IPS DF 4.7 (cell line): ENCODE measurements at regions not wholly inside any gene's neighbourhood (a gene's known extent, or its start where the extent isn't known, plus 50 kb on each side); places are given as distances from the start of the nearest gene placed in this dataset.

Experiments
- DNase-seq: peaks from one replicate; pipeline ENCODE4 v3.0.0-alpha.2; 2013; ENCODE audit warnings: low spot score; ENCODE audit errors: extremely low read depth

DNA sequence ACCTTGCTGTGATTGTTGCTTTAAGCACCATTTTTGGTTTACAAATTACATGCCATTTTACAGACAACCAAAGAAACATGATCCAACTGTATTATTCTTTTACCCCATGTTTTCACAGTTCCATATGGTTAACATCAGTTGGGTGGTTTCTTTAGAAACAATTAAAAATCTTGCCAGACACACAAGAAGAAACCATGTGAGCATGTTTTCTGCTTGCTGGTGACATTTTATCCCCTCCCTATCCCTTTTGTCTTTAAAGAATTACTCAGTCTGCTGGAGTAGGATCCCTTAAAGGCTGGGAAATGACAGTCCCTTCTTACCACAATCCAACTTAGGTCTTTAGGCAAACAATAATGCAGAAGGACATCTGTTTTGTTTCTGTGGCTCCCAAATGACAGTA, 121.8 kb upstream of the PLXNC1 start:
- no peak for DNase-seq

DNA sequence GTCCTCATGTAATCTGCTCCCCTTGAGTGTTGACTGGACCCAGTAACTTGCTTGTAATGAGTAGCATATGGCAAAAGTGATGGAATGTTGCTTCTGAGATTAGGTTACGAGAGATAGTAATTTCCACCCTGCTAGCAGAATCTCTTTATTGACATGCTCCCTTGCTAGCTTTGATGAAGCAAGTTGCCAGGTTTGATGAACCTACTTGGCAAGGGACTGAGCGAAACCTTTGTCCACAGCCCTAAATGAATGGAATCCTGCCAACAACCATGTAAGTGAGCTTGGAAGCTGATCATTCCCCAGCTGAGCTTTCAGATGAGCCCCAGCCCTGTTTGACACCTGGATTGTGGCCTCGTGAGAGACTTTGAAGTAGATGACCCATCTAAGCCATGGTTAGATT, 120.8 kb upstream of the PLXNC1 start:
- DNase-seq: no peak

DNA sequence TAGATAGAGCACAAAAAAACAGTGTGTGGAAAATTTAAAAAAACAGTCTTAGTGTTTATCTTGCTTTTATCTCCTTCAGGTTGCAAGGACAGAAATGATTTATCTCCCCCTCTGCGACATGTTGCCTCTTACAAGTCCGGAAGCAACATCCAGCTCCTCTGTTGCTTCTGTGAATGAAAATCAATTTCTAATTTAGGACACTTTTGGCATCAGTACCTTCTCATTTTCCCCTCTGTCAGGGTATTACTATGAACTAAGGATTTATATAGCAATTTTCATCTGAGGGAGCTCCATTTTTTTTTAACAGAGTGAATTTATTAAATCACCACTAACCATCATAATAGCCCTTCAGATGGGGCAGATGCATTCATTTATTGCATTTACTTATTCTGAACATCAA, 116.6 kb upstream of the PLXNC1 start:
- no peak for DNase-seq

DNA sequence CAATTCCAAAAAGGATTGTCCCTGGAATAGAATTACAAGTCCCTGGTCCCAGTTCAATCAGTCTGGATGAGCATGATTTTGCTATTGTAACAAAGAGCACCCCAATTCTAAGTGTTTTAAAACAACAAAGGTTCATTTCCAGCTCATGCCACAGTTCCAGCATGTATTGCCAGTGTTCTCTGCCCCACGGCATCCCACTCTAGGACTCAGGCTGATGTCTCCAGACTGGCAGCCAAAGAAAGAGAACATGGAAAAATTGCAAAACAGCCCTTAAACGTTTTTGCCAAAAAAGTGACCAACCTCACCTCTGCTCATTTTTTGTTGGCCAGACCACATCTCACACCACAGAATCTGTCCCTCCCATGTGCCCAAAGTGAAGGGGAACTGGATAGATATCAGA, 116.0 kb upstream of the PLXNC1 start:
- DNase-seq: no peak

DNA sequence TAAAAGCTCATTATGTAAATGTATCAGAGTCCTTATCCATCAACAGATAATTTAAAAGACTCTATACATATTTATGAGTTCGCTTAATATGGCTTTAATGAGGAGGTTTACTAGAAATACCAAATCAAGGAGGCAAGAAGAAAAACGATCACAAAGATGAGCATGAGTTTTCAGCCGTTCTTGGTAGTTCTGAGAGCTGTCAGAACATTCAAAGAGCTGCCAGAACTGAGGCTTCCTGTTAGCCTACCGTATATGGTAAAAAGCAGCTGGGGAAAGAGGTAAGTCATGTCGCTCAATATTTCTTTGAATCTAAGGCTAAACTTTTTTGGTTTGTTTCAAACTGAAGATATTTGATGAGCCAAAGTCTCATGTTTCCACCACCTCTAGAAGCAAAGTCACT, 115.3 kb upstream of the PLXNC1 start:
- DNase-seq: no peak

DNA sequence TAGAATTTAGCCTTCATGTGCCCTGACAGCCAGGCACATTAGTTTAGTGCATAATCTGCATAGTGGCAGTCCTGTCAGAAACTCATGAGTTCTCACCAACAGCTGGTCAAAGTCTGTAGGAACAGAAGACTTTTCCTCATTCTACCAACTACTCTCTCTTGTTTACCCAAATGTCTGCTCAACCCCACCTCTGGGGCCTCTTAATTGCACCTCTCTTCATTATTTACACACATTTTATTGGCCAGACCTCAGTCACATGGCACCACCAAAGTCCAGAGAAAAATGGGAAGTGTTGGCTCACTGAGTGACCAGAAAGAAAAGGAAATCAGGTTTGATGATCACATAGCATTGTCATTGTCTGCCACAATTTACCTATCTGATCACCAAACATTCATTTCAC, 114.6 kb upstream of the PLXNC1 start:
- no peak for DNase-seq

DNA sequence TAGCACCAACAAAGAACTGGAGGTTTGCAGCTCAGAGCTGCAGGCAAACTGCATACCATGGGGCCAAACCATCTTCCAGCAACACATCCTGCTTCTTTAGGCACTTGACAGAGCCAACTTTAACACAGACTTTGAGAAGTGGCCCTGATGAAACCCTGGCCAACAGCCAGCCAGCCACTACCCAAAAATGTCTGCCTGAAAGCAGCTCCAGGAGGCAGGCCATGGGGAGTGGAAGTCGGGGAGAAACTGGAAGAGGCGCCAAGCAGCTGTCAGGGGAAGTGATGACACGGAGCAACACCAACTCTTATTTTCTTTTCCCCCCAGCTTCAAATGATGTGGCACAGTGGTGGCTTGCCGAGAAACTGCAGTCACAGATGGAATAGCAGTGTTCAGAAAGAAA, 110.9 kb upstream of the PLXNC1 start:
- no peak for DNase-seq

DNA sequence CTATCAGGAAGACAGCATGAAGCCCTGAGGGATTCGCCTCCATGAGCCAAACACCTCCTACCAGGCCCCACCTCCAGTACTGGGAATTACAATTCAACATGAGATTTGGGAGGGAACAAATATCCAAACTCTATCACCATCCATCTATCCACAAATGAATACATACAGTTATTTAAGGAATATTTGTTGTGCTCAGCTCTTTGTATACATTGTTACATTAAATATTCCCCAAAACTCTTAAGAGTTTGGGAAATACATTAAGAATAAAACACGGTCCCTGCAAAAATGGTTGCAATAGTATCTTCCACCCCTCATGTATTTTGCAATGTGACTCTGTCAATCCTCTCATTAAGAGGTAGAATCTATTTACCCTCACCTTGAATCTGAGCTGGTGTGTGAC, 109.8 kb upstream of the PLXNC1 start:
- DNase-seq: no peak

DNA sequence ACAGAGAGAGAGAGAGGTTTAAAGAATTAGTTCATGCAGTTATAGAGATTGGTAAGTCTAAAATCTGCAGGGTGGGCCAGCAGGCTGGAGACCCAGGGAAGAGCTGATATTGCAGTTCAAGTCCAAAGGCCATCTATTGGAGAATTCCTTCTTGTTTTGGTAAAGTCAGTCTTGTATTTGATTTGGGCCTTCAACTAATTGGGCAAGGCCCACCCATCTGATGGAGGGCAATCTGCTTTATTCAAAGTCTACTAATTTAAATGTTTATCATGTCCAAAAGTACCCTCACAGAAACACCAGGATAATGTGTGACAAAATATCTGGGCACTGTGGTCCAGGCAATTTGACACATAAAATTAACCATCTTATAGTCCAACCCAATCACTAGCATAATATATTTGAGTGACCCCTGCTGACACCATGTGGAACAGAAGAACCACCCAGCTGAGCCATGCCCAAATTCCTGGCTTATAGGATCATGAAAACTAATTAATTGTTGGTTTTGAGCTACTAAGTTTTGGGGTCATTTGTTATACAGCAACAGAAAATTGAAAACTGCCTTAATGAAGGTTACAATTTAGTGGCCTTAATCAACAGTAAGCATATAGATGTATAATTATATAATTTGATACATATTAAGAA, 109.1 kb upstream of the PLXNC1 start:
- no peak for DNase-seq

DNA sequence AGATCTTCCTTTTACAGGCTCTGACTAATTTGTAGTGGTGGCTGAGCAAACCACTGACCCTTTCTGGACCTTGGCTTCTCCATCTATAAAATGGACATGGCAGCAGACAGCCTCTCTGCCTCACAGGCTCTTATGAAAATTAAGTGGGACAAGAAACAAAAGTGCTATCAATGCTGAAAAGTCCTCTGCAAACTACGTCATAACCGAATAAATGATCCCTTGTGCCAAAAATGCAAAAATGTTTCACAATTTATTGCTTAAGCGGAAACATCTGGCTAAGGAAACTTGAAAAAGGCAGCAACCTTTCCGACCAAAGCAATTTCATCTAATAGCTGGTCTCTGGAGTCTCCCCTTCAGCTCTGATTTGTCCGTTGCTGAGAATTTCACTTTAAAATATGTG, 108.5 kb upstream of the PLXNC1 start:
- DNase-seq: no peak

DNA sequence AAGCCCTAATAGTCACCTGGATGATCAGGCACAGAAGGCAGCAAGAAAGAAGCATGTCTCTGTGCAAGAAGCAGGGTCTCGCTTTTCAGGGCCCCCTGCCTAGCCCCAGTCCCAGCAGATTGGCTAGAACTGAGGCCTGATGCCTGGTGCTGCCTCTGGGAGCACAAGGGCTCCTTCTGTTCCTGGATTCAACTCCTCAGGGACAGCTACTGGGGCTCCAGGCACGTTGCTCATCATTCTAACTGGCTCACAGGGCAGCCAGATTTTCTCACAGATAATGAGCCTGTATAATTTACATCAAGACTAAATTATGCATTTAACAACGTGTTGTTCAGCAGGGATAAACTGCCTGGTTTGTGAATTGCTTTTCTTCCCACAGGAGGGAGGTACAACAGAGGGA, 106.5 kb upstream of the PLXNC1 start:
- DNase-seq: no peak

DNA sequence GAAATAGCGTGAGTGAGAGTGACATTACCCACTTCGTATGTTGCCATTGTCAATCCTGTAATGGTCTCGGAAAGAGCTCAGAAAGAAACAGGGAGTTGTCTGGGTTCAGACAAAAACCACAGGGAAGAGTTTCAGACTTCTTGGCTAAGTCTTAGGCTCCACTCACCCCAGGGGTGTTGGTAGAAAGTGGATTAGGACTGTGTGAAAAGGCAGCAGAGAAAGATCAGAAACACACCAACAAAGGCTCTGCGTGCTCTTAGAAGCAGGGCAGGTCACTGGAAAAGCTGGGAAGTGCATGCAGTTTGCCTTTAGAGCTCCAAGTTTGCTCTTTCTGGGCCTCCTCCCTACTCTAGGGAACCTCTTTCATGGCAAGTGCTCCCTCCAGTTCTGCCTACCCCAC, 106.1 kb upstream of the PLXNC1 start:
- DNase-seq: no peak

DNA sequence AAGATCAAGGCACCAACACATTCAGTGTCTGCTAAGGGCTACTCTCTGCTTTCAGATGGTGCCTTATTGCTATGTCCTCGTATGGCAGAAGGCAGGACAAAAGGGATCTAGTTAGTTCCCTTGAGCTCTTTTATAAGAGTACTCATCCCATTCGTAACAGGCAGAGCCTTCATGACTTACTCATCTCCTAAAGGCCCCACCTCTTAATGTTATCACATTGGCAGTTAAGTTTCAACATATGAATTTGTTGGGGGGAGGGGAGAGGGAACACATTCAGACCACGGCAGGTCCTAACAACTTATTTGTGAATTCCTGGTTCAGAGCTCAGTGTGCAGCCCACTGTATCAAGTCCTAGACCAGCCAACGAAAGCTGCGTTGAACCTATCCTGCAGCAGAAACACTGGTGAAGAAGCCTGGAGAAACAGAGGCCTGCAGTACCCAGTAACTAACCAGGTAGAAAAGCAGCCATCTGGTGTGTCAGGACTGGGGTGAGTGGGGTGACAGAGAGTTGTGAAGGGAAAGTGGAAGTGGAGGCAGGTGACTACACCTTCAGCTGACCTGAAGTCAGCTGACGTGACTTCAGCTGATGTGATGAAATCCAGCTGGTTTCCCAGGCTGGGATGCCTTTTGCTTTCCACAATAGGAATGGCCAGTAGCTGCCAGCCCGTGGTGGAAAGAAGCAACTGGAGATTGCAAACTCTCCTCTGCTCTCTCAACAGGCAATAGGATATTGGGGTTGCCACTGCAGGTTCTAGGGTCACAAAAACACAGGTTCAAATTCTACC, 101.6 kb upstream of the PLXNC1 start:
- DNase-seq: no peak

DNA sequence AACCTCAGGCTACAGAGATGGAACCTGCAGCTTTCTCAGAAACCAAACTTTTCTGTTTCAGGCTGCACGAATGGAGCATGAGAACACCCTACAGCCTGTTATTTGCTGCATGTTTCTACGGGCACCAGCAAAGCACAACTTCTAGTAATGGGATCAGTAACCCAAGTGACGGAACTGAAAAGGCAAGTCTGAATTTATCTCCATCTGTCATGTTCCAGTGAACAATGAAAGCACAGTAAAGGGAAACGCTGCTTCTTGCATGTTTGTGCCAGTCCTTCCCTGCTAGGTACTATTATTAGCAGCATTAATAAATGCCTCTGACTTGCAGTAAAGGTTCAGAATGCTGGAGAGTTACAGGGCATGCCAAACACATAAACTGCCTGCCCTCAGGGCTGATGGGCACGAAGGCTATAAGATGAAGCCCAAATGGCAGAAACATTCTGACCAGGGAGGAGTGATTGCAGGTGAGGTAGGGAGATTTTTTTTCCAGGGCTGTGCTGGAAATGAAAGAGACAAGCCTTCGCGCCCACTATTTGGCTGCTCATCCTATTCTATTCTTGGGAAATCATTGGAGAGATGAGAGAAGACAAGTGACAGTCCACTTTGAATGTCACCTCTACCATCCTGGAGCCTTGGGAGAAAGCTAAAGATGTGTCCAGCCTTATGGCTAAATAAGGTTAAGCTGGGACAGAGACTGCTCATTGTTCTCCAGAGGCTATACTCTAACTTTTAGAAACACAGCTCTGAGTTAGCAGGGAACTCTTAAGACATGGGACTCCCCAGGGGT, 100.4 kb upstream of the PLXNC1 start:
- DNase-seq: no peak

DNA sequence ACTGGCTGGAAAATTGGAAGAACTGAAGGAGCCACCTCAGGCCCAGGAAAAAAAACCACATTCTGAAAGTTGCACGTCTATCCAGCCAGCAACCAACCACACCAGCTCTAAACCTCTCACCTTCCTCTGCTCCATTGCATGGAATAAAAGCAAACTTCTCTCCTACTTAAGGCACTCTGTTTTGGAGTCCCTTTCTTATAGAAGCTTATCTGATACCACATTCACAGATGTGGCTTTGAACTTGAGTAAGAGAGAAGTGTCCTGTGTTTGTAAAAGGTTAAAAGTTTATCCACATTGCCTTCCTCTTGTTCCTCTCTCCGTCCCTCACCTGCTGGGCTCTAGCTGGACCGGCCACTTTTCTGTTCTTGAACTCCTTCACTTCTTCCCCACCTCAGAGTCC, 99.6 kb upstream of the PLXNC1 start:
- DNase-seq: no peak

DNA sequence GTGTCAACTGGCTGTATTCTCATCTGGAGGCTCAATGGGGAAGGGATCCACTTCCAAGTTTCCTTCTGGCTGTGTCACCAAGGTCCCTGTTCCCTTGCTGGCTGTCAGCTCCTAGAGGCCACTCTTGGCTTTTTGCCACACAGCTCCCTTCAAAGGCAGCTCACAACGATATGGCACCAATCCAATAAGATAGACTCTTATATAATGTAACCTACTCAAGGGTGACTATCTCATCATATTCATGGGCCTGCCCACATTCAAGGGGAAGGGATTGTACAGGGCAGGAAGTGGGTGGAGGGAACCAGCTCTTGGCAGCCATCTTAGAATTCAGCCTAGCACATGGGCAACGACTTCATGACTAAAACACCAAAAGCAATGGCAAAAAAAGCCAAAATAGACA, 98.7 kb upstream of the PLXNC1 start:
- no peak for DNase-seq

DNA sequence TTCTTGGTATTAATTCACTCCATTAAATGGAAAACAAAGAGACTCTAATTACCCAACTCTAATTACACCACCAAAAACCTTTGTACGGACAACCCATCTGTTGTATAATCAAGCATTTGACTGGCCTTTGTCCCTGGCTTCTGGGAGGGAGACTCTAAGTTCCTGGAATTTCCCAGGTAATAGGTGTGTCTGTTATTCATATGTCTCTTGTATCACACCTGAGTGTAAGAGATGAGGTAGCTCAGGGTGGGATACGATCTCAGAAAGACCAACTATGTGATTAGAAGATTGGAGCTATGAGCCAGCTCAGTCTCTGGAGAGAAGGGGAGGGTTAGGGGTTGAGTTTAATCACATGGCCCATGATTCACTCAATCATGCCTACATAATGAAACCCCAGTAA, 94.7 kb upstream of the PLXNC1 start:
- DNase-seq: no peak

DNA sequence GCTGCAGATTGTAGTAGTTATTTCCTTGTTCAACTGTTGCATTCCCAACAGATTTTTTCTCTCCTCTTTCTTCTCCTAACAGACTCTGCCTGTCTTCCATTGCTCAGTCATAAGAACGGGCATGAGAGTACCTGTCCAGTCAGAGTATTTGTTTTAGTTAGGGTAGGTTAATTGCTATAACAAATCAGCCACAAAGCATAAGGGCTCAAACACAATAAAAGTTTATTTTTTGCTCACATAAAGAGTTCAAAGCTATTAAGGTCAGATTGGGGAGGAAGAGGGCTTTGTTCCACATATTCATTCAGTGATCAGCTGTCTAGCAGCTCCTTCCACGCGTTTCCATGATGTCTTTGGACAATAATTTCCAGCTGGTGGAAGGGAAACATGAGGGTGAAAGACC, 92.8 kb upstream of the PLXNC1 start:
- no peak for DNase-seq

DNA sequence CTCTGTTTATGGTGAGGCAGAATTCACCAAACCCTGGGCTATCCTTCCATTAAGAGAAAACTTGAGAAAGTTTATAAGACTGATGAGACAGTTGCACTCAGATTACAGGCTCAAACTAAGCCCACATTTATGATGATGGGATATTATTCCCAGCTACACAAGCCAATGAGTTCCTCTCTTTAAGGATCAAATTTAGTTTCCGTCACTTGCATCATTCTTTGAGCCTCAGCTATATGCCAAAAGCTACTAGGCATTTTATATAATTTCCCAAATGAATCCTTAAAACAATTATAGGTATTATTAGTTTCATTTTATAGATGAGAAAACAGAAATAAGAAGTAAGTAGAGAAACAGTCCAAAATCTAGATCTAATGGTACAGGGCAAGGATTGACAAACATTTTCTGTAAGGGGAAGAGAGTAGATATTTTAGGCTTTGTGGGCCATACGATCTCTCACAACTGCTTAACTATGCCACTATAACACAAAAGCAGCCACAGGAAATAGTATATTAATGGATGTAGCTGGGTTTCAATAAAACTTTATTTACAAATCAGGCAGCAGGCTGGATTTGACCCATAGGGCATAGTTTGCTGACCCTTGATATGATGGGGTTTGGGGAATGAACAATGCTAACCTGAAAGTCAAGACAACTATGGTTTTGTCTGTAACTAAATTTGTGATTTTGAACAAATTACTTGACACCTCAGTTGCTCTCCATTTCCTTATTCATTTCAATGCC, 91.8 kb upstream of the PLXNC1 start:
- DNase-seq: no peak

DNA sequence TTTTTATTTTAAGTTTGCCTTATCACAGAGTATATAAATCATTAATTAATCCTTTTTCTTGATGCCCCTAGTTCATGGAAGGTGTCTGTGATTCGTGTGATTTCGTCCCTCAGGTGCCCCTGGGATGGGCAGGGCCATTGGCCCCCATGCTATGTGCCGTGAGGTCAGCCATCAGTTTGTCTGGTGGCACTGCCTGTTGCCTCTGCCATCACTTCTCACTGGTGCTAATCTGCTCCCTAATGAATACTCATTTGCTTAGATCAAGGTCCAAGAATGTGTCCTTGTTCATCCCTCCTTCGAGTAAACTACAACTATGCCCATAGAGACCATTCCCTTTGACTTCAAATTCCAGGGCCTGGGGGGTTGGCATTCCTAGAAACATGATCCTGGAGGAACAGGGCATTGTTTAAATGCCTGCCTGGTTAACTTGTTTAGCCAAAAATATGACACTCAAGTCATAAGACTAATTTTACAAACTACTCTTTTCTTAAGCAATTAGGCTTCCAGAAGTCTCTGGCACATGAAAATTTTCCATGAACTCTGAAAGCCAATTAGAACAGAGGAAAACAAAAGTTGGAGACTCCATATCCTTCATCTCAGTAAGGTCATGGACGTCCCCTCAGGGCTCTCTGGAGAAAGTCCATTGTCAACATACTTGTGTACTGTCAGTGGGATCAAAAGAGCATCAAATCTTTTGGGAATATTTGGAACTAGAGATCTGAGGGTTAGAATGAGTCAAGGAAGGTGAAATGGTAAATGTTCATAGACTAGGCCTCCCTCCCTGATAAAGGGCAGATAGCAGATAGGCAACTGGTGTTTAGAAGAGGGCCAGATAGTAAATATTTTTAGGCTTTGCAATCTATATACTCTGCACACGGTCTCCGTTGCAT, 90.9 kb upstream of the PLXNC1 start:
- no peak for DNase-seq
